ENCODE measurements at regions not wholly inside any gene's neighbourhood (a gene's known extent, or its start where the extent isn't known, plus 50 kb on each side); places are given as distances from the start of the nearest gene placed in this dataset.

DNA sequence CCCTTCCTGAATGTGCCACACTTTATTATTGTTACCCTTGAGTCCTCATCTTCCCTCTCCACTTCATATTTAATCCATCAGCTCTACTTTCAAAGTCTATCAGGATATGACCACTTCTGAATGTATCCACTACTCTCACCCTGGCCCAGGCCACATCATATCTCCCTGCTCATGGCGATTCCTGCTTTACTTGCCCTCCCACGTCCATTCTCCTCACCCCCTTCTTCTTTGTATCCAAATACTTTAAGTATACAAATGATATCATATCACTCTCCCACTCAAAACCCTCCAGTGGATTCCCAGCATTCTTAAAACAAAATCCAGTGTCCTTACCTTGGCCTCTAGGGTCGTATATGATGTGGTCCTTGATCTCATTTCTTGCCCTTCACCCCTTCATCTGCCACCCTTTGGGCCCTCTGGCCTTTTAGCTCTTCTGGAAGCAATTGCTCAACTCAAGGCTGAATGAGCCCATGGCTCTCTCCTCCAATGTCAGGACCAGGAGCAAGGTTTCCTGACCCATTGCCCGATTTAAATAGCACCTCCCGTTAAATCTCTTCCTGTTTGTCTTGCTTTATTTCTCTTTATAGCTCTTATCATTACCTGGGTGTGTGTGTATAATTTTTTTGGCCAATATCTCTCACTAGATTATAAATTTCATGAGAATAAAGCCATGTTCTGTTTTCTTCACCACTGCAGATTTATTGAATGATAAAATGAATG, 205.9 kb upstream of the ECI2 start:
- no peak for TF ChIP-seq ZNF8 (CRISPR knock-in tag; IDR thresholded peaks at IDR 0.05)
- TF ChIP-seq BACH2 (CRISPR knock-in tag; IDR thresholded peaks at IDR 0.05; ENCODE audit: borderline replicate concordance): no peak
- no peak for TF ChIP-seq ZNF70 (CRISPR knock-in tag; IDR thresholded peaks at IDR 0.05)
- no peak for TF ChIP-seq SNAI2 (CRISPR knock-in tag; IDR thresholded peaks at IDR 0.05)
- no peak for TF ChIP-seq ZNF565 (CRISPR knock-in tag; conservative IDR thresholded peaks at IDR 0.05; ENCODE audit: low read depth)
- no peak for TF ChIP-seq ARNTL (CRISPR knock-in tag; IDR thresholded peaks at IDR 0.05; ENCODE audit: borderline replicate concordance, low read depth)

All from SK-N-SH treated with all-trans-retinoic acid at 6 μM for 48 hours (cell line).